ENCODE measurements at regions not wholly inside any gene's neighbourhood (a gene's known extent, or its start where the extent isn't known, plus 50 kb on each side); places are given as distances from the start of the nearest gene placed in this dataset.
"Not testable (repeated sequence)": the region's sequence is repeated elsewhere in the genome, so short reads cannot be mapped to it uniquely, and the experiment has no call there.

GRCh38 chr4:97396097-97396496 lies 747.2 kb downstream of the STPG2 start:
- DNase-seq (ENCODE audit: low read depth) = no peak

GRCh38 chr4:97396605-97397004 lies 746.7 kb downstream of the STPG2 start:
- DNase-seq (ENCODE audit: low read depth) = no peak

GRCh38 chr4:97404876-97405523 lies 738.3 kb downstream of the STPG2 start:
- DNase-seq (ENCODE audit: low read depth) = no peak

- DNase-seq (ENCODE audit: low read depth) = no peak
Observed at GRCh38 chr4:97411356-97411755, 731.9 kb downstream of the STPG2 start.

- no peak for DNase-seq (ENCODE audit: low read depth)
Observed at GRCh38 chr4:97412331-97412730, 730.9 kb downstream of the STPG2 start.

- no peak for DNase-seq (ENCODE audit: low read depth)
Observed at GRCh38 chr4:97414161-97414560, 729.1 kb downstream of the STPG2 start.

GRCh38 chr4:97432551-97432950 lies 710.7 kb downstream of the STPG2 start:
- no peak for DNase-seq (ENCODE audit: low read depth)

- not testable (repeated sequence) for DNase-seq (ENCODE audit: low read depth)
Observed at GRCh38 chr4:97437998-97438705, 705.1 kb downstream of the STPG2 start.

GRCh38 chr4:97453186-97453585 lies 690.1 kb downstream of the STPG2 start:
- DNase-seq (ENCODE audit: low read depth) = no peak

GRCh38 chr4:97457253-97457652 lies 686.0 kb downstream of the STPG2 start:
- no peak for DNase-seq (ENCODE audit: low read depth)

- no peak for DNase-seq (ENCODE audit: low read depth)
Observed at GRCh38 chr4:97468272-97468671, 675.0 kb downstream of the STPG2 start.

GRCh38 chr4:97475621-97476020 lies 667.7 kb downstream of the STPG2 start:
- no peak for DNase-seq (ENCODE audit: low read depth)

GRCh38 chr4:97477974-97478373 lies 665.3 kb downstream of the STPG2 start:
- DNase-seq (ENCODE audit: low read depth) = no peak

GRCh38 chr4:97479388-97479787 lies 663.9 kb downstream of the STPG2 start:
- no peak for DNase-seq (ENCODE audit: low read depth)

- no peak for DNase-seq (ENCODE audit: low read depth)
Observed at GRCh38 chr4:97491856-97492255, 651.4 kb downstream of the STPG2 start.

GRCh38 chr4:97493815-97494518 lies 649.3 kb downstream of the STPG2 start:
- no peak for DNase-seq (ENCODE audit: low read depth)

GRCh38 chr4:97496298-97496873 lies 646.9 kb downstream of the STPG2 start:
- no peak for DNase-seq (ENCODE audit: low read depth)

- peak; percentile 0 for DNase-seq (ENCODE audit: low read depth)
Observed at GRCh38 chr4:97498875-97499274, 644.4 kb downstream of the STPG2 start.

GRCh38 chr4:97500423-97500822 lies 642.9 kb downstream of the STPG2 start:
- DNase-seq (ENCODE audit: low read depth) = no peak

GRCh38 chr4:97504713-97505112 lies 638.6 kb downstream of the STPG2 start:
- no peak for DNase-seq (ENCODE audit: low read depth)

GRCh38 chr4:97507587-97508245 lies 635.6 kb downstream of the STPG2 start:
- no peak for DNase-seq (ENCODE audit: low read depth)

Measured in stromal cell of bone marrow (primary cell).